Dermis blood vessel endothelial cell (primary cell): ENCODE measurements at regions not wholly inside any gene's neighbourhood (a gene's known extent, or its start where the extent isn't known, plus 50 kb on each side); places are given as distances from the start of the nearest gene placed in this dataset.

Experiments
- DNase-seq: peaks from one replicate; pipeline ENCODE4 v3.0.0; 2010

DNA sequence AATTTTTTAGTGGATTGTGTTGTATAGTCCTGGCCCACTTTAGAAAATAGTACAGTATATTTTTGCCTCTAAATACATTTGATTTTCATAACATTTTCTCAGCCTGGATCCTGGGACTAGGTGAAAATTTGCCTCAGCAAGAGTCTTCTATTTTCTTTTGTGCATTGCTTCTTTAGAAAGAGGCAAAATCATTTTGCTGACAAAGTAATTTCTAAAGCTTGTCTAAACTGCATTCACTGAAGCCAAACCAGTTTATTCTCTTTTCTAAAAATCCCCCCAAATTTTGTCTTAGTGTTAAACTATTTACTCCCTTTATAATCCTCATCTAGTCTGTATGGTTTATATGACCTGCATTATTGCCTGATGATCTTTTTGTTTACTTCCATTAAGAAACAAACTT is 326.3 kb downstream of the C4orf33 start:
- DNase-seq = no peak

DNA sequence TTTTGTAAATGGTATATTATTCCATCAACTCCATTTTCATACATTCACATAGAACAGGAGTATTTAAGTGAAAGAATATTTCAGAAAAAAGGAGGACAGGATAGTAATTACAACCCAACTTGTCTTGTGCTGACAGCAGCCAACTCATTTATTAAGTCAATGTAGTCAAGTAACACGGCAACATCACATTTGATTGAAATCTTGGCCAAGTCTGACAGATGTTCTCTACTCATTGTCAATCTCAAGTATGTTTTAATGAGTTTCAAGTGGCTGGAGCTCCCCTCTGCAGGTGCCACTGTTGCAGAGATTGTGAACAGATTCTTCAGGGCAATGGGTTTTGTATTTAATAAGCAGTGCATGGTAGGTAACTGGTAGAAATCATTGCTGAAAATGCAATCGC is 332.5 kb downstream of the C4orf33 start:
- no peak for DNase-seq

DNA sequence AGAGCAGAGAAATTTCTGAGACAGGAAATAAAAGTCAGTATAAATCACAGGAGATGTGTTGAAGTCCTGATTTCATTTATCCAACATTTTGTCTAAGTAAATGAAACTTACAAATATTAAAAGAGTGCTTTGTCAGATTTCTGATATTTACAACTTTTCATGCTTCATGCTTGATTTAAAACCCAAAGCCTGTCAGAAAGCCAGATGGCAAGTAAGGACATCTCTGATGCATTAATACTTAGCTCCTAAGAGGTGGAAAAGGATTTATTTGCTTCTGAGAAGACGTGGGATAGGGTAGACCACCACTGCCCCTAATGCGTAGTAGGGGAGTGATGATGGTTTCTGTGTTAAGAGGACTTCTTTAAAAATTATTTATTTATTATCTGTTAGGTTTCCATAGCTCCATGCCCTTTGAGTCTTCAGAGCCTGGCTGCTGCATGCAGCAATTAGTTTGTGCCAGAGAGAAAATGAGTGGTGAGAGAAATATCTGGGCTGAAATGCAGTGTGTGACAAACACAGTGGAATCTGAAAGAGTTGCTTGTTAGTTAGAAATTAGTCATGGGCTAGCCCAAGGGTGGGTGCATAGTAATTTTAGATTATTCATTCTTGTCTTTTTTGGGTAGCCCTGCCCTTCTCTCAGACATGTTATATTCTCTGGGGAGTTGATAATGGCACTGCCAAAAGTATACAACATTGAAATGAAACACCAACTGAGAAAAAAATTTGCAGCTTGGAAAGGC is 333.8 kb downstream of the C4orf33 start:
- no peak for DNase-seq

DNA sequence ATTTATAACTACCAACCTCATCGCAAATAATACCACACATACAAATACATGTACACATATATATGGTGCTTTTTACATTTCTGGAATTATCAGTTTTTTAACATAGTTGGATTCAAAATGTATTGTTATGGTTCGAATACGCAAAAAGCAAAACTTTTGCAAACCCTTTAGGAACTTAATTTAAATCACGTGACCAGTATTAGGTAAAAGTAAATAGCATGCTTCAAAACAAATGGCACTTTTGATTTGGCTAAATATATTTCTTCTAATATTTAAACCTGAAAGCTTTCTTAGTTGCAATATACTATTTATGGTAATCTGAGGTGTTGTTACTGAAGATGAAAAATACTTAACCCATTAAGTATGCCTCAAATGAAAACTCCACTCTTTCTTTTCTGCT is 341.4 kb downstream of the C4orf33 start:
- no peak for DNase-seq

DNA sequence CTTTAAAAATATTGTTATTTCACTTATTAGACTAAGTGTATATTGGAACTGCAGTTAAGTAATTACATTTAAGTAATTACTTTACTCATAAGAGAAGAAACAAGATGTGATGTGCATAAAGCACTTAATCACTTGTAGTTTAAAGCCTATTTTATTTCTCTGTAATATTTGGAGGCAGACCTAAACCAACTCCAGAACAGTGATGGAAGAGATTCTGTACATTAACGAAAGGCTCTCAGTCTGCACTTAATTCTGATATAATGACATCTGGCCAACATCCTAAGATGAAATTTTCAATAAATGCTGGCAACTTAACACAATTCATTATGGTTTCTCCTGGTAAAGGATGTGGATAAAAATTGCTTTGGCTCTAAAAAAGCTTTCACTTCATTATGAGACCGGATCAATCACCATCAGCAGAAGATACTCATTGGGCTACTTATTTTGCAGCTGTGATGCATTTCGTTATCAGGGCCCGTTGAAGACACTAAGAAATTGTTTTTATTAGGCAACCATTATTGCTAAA is 342.6 kb downstream of the C4orf33 start:
- no peak for DNase-seq

DNA sequence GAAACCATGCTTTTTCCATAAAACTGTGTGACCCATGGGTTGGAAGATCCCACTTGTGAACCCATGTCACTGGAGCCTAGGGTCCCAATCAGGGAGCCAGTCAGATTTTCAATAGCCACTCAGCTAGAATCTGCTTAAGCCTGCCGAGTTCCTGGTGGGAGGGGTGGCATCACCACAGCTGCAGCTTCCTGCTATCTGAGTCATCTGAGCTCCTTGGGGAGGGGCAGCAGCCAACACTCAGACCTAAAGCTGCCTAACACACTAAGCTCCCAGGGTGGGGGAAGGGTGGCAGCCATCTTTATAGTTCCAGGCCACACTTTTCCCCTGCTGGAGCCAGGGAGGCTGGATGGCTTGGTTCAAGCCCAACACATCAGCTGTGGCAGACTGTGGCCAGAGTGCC is 350.1 kb downstream of the C4orf33 start:
- no peak for DNase-seq

DNA sequence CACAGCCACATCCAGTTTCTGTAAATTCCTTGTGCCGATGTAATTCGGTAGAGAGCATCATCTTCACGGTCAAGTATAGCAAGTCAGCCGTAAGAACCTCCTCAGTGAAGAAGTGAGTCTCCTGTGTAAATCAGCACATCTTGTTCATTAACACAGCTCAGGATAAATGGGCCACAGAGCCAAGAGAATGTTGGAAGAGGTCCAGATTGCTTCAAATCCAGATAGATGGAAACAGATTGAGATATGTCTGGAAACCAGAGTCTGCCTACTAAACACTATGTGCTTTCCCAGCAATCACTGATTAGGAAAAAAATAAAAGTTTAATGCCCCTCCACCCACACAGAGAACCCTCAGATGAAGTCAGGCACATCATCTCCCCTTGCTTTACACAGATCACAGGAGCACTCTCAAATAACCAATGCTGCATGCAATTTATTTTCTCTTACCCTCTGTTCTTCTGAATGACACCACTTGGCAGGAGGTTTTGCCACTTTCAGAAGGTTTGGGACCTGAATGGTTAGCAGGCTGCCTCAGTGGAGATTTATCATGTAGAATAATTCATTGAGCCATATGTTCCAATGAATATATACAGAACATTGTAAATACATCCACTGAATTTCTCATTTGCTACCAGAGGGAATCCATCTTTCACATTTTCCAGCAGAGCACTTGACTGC is 357.7 kb downstream of the C4orf33 start:
- DNase-seq = no peak

DNA sequence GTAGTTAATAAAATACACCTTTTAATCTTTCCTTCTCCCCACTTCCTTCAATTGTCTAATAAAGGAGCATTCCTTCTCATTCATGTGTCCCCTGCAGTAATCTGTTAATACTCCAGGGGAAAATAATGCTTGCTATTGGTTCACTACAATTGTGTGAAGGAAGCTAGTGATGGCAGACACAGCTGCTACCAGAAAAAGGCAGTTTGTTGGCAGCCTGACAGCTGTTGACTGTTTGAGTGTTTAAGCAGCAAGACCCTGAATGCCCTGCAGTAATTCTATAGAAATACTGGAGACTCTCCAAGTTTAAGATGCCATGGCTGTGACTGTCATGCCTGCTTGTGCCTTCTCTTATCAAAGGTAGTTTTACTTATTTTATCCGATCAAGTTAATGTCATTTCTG is 359.5 kb downstream of the C4orf33 start:
- DNase-seq = peak; percentile 27

DNA sequence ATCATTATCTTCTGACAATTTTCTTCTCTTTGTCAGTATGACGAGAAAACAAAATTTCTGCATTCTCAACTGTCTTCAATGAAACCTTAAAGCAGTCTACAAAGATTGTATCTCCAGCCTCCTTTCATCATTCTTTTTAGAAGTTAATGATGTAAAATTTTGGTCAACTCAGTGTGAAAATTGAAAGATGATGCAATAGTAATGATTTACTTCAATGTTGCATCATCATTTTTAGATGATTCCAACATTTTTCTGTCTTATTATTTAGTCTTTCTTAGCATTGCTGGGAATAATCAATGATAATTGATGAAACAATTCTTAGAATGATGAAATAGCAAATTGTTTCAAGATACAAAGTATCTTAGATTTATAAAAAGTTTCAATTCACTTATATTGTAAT is 372.7 kb downstream of the C4orf33 start:
- DNase-seq = no peak

DNA sequence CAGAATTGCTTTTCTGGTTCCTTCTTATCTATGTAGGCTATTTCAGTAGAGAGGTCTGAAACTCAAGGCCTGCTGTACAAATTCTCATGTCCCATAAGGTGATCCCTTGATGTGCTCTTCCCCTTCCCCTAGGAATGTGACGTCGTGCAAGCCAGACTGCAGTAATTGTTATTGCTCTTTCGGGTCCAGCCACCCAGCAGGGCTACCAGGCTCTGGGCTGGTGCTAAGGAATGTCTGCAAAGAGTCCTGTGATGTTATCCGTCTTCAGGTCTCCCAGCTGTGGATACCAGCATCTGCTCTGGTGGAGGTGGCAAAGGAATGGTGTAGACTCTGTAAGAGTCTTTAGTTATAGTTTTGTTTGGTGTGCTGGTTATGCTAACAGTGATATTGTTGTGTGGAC is 378.7 kb downstream of the C4orf33 start:
- no peak for DNase-seq

DNA sequence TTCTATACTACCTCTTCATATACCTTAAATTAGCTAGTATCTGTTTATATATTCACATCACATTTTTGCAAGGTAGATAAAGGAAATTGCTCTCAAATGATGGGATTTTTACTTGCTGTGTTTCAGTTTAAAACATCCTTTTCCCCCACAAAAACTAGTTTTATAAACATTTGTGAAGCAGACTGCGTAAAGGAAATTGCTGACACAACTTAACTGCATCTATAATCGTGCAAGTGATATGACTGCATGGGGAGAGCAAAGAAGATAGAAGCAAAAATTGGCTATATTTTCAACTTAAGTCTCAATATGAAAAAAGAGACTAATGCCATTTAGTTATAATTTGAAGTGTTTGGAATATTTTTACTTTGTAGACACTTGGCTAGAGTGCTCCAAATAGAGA is 385.2 kb downstream of the C4orf33 start:
- DNase-seq = no peak

DNA sequence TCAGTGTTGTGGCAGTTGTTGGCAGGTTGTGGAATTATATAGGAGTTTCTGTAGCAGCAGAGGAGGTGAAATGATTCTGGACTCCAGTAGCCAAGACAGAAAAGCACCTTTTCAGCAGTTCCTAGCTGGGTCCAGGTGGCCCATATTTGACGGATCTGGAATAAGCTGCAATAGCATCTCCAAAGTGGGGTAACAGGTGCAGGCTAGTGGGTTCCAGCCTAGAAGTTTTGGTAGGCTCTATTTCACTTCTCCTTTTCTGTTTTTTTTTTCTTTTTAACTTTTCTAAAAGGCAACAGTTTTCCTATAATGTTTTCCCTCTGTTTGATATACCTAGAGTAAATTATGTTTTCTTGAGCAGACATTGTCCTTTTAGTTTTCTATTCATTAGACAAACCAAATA is 392.5 kb downstream of the C4orf33 start:
- no peak for DNase-seq

DNA sequence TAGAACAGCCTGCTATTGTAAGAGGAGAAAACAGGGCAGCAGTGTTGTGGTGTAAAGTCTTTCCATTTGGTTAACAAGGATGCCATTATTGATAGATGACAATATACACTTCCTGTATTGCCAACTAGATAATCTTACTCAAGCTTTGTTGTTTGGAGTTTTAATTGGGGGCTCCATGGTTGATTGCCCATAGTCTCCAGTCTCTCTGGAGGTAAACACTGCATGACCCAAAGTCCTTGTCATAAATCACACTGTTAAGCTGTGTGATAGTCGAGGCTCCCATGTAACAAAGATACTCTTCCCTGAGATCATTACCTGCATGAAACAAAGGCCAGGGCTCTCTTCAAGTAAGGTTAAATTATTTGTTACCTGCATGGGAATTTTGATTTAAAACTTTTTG is 394.6 kb downstream of the C4orf33 start:
- DNase-seq = no peak

DNA sequence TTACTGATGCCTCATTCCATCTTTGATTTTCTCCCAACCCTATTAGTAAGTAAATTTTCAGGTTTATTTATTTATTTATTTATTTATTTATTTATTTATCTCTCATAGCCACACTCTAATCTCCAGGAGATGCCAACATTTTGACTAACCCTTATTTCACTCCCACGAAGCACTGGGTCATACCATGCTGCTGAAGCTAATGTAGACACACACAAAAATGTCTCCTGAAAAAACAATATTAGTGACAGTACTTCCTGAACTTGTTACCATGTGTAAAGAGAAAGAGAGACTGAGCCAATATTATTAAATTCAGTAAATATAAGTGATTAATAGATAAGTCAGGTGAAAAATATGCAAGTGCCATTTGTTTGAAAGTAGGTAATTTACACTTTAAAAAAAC is 402.7 kb downstream of the C4orf33 start:
- DNase-seq = no peak

DNA sequence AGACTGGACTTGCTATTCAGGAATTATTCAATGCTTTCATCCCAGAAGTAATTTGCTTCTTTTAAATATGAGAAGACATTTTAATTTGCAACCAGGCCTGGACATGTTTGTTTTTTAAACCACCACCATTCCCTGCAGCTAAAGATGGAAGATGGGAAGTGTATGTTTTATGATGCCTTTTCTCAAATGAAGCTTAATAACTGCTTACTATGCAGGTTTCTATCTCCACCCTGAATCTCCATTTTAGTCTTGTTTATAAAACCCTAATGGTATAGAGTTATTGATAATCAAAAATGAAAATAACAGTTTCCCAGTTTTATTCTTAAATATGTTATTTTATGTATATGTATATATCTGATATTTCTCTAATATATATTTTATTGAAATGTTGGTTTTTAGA is 418.9 kb downstream of the C4orf33 start:
- DNase-seq = no peak

DNA sequence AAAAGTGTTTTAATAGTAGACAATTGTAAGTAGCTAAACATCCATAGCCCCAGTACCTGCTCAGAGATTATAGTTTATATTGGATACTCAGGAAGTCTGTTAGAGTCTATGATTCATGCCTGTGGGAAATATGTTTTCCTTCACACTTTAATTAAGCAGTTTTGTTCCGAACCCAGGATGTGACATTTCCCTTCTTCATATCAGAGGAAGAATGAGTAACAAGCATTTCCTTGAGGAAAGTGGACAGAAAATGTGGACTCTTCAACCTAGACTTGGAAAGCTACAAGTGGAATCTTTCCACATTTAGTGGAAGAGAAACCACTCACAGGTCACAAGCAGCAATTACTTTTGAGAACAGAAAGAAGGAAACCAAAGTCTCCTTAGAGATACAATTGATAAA is 419.4 kb downstream of the C4orf33 start:
- peak; percentile 77 for DNase-seq

DNA sequence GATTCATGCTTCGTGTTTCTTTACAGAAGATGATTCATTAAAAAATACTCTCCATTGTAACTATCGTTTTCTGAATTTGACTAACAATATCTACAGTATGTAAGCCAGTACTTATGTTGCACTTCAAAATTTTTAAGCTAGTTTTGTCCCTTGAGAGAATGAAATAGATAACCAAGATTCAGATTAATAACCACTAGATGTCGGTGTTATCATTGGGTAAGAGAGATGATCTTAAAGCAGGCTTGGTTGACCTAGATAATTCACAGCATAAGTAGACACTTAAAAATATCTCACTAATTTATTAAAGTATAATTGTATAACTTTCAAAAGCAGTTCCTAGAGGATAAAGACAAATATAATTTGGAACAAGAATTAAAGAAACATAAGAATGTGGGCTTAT is 430.9 kb downstream of the C4orf33 start:
- DNase-seq = peak; percentile 70

DNA sequence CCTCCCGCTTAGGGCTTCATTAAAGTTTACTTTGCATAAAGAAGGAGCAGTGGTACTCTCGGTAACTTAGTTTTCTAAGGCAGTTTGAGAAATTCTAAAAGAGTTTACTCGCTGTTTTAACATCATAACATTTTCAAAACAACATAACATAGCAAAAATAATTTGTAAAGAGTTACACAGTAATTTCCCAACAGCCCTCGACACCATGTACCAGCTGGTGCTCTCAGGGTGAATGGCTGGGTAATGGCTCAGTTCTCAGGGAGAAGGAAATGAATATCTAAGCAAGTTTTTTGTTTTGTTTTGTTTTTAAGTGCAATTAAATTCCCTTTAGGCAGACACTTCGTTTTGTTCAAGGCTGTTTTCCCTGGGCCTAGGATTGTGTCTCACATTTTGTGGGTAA is 435.3 kb downstream of the C4orf33 start:
- no peak for DNase-seq

DNA sequence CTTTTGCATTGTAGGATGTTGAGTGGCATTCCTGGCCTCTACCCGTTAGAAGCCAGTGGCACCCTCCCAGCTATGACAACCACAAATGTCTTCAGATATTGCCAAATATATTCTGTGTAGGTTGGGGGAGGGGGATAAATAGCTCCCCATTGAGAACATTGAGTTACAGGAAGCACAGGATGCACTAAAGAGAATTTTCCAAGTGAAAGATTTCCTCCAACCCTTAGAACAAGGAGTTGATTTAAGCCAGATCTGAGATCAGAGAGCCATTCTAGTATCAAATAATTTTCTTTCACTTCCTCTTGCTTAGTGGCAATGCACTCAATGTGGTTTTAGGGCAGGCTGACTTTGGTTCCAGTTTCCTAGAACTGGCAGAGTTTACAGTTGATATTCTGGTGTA is 436.6 kb downstream of the C4orf33 start:
- DNase-seq = peak; percentile 46

DNA sequence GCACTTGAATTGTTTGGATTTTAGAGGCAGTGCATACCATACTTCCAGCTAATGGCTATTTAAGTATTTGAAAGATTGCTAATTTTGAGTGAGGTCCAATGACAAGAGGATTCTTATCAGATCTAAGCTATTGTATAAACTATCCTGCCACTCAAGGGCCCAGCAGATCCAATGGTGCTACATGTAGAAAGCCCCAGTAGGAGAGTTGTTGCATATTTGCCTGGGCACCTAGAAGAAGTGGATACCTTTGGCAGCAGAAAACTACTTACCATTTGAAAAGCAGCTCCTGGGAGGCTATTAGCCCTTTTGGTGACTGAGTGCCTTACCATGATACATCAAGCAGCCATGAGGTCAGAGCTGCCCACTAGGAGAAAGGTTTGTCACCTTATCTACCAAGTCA is 447.3 kb downstream of the C4orf33 start:
- no peak for DNase-seq

DNA sequence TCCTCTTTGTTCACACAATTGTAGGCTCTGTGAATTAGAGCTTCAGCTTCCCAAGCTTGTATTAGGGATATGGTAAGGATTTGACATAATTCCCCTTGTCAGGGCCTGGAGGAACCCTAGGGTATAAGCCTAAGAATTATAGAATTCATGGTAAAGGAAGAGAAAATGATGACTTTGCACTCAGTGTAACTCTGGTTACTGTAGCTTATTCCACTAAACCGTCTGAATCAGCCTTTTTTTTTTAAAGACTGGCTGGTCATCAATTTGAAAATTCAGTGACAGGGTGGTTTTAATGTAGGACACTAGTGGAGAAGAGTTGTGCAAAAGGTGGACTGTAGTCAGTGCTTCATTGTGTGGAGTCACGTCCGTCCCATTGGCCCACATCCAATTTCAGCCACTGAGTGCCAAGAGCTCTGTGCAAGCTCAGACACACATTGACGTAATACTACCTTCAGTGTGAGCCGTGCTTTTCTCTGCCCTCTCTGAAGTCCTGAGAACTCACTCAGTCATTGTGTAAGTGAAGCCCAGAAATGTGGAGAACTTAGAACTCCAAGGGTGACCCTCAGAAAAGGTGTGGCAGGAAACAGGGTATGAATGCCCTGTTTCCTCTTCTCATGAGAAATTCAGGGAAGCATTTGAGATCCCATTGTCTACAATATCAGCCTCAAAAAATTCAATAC is 449.8 kb downstream of the C4orf33 start:
- peak; percentile 99 for DNase-seq

DNA sequence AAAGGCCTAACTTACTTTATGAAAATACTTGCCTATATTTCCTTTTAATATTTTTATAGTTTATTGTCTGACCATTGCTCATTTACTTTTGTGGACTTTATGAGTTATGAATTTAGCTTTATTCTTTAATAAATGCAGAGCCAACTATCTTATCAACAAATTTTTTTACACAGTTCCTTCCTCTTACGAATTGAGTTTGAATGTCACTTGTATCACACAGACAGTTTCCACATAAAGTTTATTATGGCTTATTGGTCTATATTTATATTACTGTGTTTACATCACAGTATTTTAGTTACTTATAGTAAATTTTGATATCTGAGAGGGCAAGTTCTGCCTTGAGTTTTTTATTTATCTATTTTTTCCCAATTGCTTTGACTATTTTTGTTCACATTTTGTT is 450.6 kb downstream of the C4orf33 start:
- DNase-seq = no peak

DNA sequence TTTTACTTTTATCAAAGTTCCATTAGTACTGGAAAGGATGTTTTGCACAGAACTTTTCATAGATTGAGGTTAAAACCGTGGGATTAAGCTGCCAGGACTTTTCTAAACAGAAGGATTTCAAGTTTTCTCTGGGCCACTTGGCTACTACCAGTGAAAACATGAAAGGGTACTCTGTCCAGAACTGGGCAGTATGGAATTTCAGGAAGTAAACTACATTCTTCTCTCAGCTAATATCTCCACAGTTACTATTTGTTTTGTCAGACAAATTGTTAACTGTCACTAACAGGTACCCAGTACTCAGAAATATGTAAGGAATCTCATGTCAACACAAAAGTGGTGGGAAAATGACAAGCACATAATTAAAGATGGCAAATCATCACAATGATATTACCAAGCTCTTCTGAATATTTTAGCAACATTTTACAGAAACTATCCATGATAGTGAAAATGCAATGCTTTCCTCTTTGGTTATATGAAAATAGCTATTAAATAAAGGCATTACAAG is 454.4 kb downstream of the C4orf33 start:
- peak; percentile 53 for DNase-seq

DNA sequence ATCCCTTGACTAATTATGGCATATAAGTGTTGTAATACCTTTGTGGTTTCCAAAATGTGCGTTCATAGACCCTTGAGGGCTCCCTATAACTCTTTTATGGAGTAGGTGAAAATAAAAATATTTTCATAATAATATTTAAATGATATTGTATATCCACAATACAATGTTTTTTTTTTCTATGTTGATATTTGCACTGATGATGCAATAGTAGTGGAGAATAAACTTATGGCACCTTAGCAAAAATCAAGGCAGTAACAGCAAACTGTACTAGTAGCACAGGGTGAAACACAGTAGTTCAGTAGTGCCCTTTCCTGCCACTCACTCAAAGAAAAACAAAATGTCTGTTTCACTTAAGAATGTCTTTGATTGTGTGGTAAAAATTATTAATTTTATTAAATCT is 465.3 kb downstream of the C4orf33 start:
- DNase-seq = no peak
